GM10248 (cell line): ENCODE measurements at regions not wholly inside any gene's neighbourhood (a gene's known extent, or its start where the extent isn't known, plus 50 kb on each side); places are given as distances from the start of the nearest gene placed in this dataset.

Source experiments
- CTCF ChIA-PET: fragments of 300-600 bp; sonication (Branson Sonifier 250); formaldehyde crosslinking; extraction: SDS; loops from one replicate; lab custom pipeline; 2021; ENCODE audit warnings: antibody characterized with exemption; lab: Yijun Ruan, JAX
- POLR2A ChIA-PET: fragments of 350-650 bp; sonication (Branson Sonifier 250); formaldehyde crosslinking; extraction: SDS; loops from one replicate; lab custom pipeline; 2020; ENCODE audit warnings: antibody characterized with exemption; lab: Yijun Ruan, JAX
- DNase-seq: peaks from one replicate; pipeline ENCODE4 v3.0.0; 2012; ENCODE audit errors: extremely low spot score
- TF ChIP-seq, protein P1 (sequence below): IDR thresholded peaks from 2 replicates; pipeline ENCODE4 v1.5.1; 2012; ENCODE audit warnings: mild to moderate bottlenecking, low read depth; ENCODE audit errors: extremely low read depth, missing control alignments, control extremely low read depth

GRCh38 chr11:130633466-130633865, 185.0 kb downstream of the ADAMTS15 start:
- TF ChIP-seq, protein P1, sequence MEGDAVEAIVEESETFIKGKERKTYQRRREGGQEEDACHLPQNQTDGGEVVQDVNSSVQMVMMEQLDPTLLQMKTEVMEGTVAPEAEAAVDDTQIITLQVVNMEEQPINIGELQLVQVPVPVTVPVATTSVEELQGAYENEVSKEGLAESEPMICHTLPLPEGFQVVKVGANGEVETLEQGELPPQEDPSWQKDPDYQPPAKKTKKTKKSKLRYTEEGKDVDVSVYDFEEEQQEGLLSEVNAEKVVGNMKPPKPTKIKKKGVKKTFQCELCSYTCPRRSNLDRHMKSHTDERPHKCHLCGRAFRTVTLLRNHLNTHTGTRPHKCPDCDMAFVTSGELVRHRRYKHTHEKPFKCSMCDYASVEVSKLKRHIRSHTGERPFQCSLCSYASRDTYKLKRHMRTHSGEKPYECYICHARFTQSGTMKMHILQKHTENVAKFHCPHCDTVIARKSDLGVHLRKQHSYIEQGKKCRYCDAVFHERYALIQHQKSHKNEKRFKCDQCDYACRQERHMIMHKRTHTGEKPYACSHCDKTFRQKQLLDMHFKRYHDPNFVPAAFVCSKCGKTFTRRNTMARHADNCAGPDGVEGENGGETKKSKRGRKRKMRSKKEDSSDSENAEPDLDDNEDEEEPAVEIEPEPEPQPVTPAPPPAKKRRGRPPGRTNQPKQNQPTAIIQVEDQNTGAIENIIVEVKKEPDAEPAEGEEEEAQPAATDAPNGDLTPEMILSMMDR = no peak
- ChIA-PET CTCF (no interaction called here), POLR2A (no interaction called here)
- no peak for DNase-seq

GRCh38 chr11:130634186-130634585, 185.7 kb downstream of the ADAMTS15 start:
- TF ChIP-seq, protein P1 = no peak
- POLR2A ChIA-PET = no interaction called here
- CTCF ChIA-PET = no interaction called here
- no peak for DNase-seq

GRCh38 chr11:130634961-130635473, 186.6 kb downstream of the ADAMTS15 start:
- TF ChIP-seq, protein P1 = no peak
- ChIA-PET CTCF (no interaction called here), POLR2A (no interaction called here)
- no peak for DNase-seq

- TF ChIP-seq, protein P1 = no peak
- no peak for DNase-seq
- ChIA-PET CTCF (no interaction called here), POLR2A (no interaction called here)
These were observed 187.6 kb downstream of the ADAMTS15 start for GRCh38 chr11:130635937-130636630.

DNA sequence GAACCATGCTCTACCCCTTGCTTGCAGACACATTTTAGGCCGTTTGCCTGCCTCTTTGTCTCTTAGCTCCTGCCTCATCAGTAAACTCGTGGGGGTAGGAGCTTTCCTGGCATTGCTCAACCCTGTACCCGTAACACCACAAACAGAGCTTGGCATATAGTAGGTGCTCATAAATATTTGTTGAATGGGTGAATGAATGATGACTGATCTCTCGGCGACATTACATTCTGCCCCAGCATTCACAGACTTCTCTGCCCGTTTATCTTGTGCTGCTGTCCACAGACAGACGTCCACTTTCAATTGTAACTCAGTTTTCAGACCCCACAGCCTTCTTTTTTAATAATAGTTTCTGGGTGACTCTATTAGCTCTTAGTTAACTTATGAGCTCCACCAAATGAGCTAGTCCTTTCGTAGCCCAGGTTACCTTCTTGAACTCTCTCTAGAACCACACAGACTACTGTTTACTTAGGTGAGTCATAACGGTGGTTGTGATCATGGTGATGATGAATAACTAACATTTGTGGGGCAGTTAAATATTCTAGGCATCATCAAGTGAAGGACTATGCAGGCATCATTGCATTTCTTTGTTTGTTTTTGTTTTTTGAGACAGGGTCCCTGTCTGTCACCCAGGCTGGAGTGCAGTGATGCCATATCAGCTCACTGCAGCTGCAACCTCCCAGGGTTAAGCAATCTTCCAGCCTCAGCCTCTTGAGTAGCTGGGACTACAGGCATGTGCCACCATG, 188.4 kb downstream of the ADAMTS15 start:
- ChIA-PET CTCF (interaction anchor here (0.9 kb wide), 1 partner anchor 43 kb away, joined by 3 read pairs; no protein-coding TSS in a partner anchor), POLR2A (no interaction called here)
- DNase-seq = no peak
- TF ChIP-seq, protein P1 = no peak

GRCh38 chr11:130637566-130637965, 189.1 kb downstream of the ADAMTS15 start:
- ChIA-PET CTCF (interaction anchor here (0.9 kb wide), 1 partner anchor 42 kb away, joined by 3 read pairs; no protein-coding TSS in a partner anchor), POLR2A (no interaction called here)
- no peak for DNase-seq
- TF ChIP-seq, protein P1 = no peak
